H1 (cell line): ENCODE measurements at regions not wholly inside any gene's neighbourhood (a gene's known extent, or its start where the extent isn't known, plus 50 kb on each side); places are given as distances from the start of the nearest gene placed in this dataset.

ENCODE experiments used
- ATF2 ChIP-seq: IDR thresholded peaks from 2 replicates; pipeline ENCODE4 v1.6.1; 2012; ENCODE audit warnings: low read length, inconsistent platforms
- CHD1 ChIP-seq: IDR thresholded peaks from 2 replicates; pipeline ENCODE4 v1.6.1; 2012; ENCODE audit warnings: low read depth, low read length, improper control_type of control experiment
- CTCF ChIP-seq, 3 experiments: IDR thresholded peaks; 1 replicate in 2 of 3; 2 replicates in 1 of 3; pipeline versions ENCODE4 v1.5.1 to v1.6.1; 2011; ENCODE audit warnings: low read length in 3 of 3, mild to moderate bottlenecking in 3 of 3, inconsistent platforms in 2 of 3, low read depth in 1 of 3, moderate library complexity in 1 of 3; ENCODE audit not compliant: insufficient read depth in 1 of 3; ENCODE audit errors: control extremely low read depth in 1 of 3
- EZH2 ChIP-seq: fragments of 200-600 bp; sonication (generic); IDR thresholded peaks from 2 replicates; pipeline ENCODE4 v1.7.1; 2012; ENCODE audit warnings: low read depth, mild to moderate bottlenecking, moderate library complexity, low read length, inconsistent platforms; ENCODE audit not compliant: severe bottlenecking
- HDAC2 ChIP-seq, 2 experiments: fragments of 300-600 bp in 1 of 2; sonication (generic) in 1 of 2; IDR thresholded peaks; 2 replicates each; pipeline ENCODE4 v1.6.1; 2011 to 2012; ENCODE audit warnings: low read depth in 2 of 2, low read length in 2 of 2, mild to moderate bottlenecking in 2 of 2, moderate library complexity in 2 of 2, borderline replicate concordance in 1 of 2, inconsistent platforms in 1 of 2
- POLR2AphosphoS5 ChIP-seq: IDR thresholded peaks from 2 replicates; pipeline ENCODE4 v1.6.1; 2011; ENCODE audit warnings: low read depth, low read length
- RFX5 ChIP-seq: IDR thresholded peaks from 2 replicates; pipeline ENCODE4 v1.6.1; 2011; ENCODE audit warnings: low read depth, low read length, improper control_type of control experiment, borderline replicate concordance
- TCF12 ChIP-seq: IDR thresholded peaks from 2 replicates; pipeline ENCODE4 v1.6.1; 2011; ENCODE audit warnings: low read depth, mild to moderate bottlenecking, low read length
- ZNF274 ChIP-seq: IDR thresholded peaks from 2 replicates; pipeline ENCODE4 v1.7.0; 2012; ENCODE audit warnings: low read length, borderline replicate concordance; ENCODE audit errors: extremely low read depth

- TF ChIP-seq CTCF (IDR thresholded peaks at IDR 0.05; ENCODE audit: control extremely low read depth in 1 of 3, insufficient read depth in 1 of 3, low read depth in 1 of 3, low read length in 3 of 3) (no peak), CHD1 (no peak), EZH2 (no peak), ATF2 (no peak), HDAC2 (IDR thresholded peaks at IDR 0.05; ENCODE audit: borderline replicate concordance in 1 of 2, low read depth in 2 of 2, low read length in 2 of 2) (no peak), ZNF274 (no peak), TCF12 (no peak), POLR2AphosphoS5 (no peak), RFX5 (no peak)
Measured at GRCh38 chr6:159564456-159564855, 128.6 kb downstream of the SOD2 start.
